Transverse colon (tissue), 4 donors: ENCODE measurements at regions not wholly inside any gene's neighbourhood (a gene's known extent, or its start where the extent isn't known, plus 50 kb on each side); places are given as distances from the start of the nearest gene placed in this dataset.

Experiments
- POLR2A ChIP-seq: fragments of 450-650 bp; IDR thresholded peaks from one replicate; pipeline ENCODE4 v1.6.1; 2016; ENCODE audit warnings: antibody characterized with exemption, mild to moderate bottlenecking, moderate library complexity
- POLR2AphosphoS5 ChIP-seq, 3 donors: sonication (generic); formaldehyde crosslinking; IDR thresholded peaks; one replicate each; pipeline ENCODE4 v1.6.1; 2016; ENCODE audit warnings: antibody characterized with exemption in 3 of 3
- TF ChIP-seq, protein P1 (sequence below), 5 experiments: fragments of 200-600 bp in 3 of 5; fragments of 450-650 bp in 2 of 5; sonication (generic) in 3 of 5; IDR thresholded peaks; 1 replicate in 2 of 5; 2 replicates in 3 of 5; pipeline ENCODE4 v1.5.1; 2016 to 2017; ENCODE audit warnings: antibody characterized with exemption in 5 of 5, inconsistent platforms in 3 of 5, mild to moderate bottlenecking in 2 of 5, moderate library complexity in 1 of 5

DNA sequence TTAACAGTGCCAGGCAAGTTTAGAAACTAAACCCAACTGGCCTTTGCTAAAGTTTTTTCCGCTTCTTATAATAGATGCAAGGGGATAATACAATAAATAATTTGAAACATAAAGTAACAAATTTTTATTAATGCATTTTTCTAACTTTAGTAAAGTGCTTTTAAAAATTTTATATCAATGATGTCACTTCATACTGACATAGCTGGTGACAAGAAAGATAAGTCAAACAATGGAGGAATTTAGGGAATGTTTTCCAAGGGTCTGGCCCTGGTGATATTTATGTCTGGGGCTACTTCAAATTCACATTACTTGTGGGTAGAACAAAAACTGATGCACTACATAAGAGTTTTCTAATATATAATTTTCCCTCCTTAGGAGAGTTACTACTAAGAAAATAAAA, 61.2 kb upstream of the CBLN2 start:
- TF ChIP-seq, protein P1, sequence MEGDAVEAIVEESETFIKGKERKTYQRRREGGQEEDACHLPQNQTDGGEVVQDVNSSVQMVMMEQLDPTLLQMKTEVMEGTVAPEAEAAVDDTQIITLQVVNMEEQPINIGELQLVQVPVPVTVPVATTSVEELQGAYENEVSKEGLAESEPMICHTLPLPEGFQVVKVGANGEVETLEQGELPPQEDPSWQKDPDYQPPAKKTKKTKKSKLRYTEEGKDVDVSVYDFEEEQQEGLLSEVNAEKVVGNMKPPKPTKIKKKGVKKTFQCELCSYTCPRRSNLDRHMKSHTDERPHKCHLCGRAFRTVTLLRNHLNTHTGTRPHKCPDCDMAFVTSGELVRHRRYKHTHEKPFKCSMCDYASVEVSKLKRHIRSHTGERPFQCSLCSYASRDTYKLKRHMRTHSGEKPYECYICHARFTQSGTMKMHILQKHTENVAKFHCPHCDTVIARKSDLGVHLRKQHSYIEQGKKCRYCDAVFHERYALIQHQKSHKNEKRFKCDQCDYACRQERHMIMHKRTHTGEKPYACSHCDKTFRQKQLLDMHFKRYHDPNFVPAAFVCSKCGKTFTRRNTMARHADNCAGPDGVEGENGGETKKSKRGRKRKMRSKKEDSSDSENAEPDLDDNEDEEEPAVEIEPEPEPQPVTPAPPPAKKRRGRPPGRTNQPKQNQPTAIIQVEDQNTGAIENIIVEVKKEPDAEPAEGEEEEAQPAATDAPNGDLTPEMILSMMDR (IDR thresholded peaks at IDR 0.05): no peak
- TF ChIP-seq POLR2AphosphoS5 (IDR thresholded peaks at IDR 0.05): no peak
- no peak for TF ChIP-seq POLR2A
